SK-MEL-5 (cell line): ENCODE measurements at regions not wholly inside any gene's neighbourhood (a gene's known extent, or its start where the extent isn't known, plus 50 kb on each side); places are given as distances from the start of the nearest gene placed in this dataset.
"Not testable (repeated sequence)": the region's sequence is repeated elsewhere in the genome, so short reads cannot be mapped to it uniquely, and the experiment has no call there.

Experiments
- DNase-seq: peaks from one replicate; pipeline ENCODE4 v3.0.0-alpha.2; 2016; ENCODE audit warnings: low read depth, low spot score
- in situ Hi-C: cut with HindIII; loops from 2 replicates; pipeline ENCODE4 v1.10.0; 2016; ENCODE audit warnings: low sequenced_read_pairs, high pct_unique_total_duplicates, low pct_unique_long_range_greater_than_20kb

DNA sequence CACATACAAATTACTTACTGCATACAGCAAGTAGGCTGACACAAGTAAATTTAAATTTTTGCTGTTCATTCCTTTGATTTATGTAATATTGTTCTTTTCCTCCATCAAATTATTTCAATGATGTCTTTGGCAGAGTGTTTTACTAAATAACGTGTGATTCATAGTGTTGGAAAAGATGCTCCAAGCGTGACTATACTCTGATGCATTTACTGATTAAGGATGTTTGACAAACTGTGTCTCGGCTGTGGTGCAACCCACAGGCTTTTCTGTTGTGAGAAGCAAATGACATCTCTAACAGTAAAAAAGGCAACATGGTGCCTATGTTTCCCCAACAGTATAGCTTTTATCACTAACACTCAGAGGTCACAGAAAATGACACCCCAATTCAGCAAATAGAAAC lies 540.9 kb downstream of the PPP4R3C start:
- DNase-seq = no peak
- in situ Hi-C loops = no loop called here

DNA sequence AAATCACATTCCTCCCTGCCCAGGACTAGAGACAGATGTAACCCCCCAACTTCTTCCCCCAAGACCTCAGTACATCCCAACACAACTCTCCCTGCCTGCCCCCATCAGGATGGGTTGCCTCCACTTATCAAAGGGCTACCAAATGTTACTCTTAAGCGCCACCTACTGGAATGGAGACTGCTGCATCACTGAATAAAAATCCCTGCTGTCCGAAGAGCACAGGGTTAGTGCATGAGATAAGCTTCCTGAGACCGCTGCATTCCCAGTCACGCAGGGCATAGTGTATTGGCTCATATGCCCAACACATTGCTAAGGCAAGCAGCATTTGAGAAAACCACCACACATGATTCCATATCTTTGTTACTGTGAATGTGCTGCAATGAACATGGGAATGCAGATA lies 544.5 kb downstream of the PPP4R3C start:
- in situ Hi-C loops = no loop called here
- peak; percentile 75 for DNase-seq

DNA sequence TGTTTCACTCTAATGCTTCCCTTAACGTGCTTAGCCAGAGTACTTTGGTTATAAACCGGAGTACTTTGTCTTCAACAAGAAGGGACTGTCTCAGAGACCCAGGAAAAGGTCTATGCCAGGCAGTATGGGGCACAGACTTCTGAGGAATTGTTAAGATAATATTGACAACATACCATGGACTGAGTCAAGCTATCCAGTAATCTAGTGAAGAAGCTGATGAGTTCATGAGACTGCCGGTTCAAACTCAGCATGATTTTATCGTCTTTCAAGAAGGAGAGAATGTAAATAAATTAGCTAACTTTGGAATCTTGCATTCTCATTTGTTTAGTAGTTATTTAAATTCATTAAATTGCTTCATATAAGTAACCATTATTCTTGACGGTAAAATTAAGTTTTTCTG lies 546.1 kb downstream of the PPP4R3C start:
- in situ Hi-C loops = no loop called here
- no peak for DNase-seq

DNA sequence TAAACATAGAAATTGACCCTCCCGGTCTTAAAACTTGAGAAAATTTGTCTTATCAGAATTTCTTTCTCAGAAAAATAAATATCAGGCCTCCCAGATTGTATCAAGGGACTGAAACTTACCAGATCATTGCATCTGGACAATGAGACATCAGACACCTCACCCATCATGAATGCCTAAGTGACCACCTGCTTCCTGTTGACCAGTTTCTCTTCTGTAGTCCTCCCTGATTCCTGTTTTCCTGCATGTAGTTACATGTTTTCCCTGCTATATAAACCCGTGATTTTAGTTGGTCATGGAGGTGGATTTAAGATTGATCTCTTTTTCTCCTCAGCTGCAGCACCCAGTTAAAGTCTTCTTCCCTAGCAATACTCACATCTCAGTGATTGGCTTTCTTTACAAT lies 548.1 kb downstream of the PPP4R3C start:
- DNase-seq = no peak
- in situ Hi-C loops = no loop called here

DNA sequence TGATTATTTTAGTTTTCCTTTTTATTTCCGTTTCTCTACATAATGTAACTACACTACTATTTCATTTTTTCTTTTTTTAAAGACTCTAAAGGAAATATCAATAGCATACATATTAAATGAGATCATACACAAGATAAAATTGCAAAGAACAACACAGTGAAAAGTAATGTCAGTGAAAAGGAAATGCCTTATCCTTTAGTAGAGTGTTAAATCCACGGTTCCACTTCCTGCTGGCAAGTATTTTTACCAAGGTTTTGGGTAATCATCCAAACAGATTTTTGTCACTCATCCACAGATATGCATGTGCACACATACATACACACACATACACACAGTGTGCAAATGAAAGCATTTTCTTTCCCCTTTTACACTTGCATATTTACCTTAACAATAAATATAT lies 548.9 kb downstream of the PPP4R3C start:
- in situ Hi-C loops = no loop called here
- no peak for DNase-seq

DNA sequence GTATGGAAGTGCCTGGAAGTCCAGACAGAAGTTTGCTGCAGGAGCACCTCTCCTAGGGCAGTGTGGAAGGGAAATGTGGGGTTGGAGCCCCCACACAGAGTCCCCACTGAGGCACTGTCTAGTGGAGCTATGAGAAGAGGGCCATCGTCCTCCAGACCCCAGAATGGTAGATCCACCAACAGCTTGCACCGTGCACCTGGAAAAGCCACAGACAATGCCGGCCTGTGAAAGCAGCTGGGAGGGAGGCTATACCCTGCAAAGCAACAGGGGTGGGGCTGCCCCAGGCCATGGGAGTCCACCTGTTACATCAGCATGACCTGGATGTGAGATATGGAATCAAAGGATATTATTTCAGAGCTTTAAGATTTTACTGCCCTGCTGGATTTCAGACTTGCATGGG lies 551.4 kb downstream of the PPP4R3C start:
- in situ Hi-C loops = not testable (repeated sequence)

DNA sequence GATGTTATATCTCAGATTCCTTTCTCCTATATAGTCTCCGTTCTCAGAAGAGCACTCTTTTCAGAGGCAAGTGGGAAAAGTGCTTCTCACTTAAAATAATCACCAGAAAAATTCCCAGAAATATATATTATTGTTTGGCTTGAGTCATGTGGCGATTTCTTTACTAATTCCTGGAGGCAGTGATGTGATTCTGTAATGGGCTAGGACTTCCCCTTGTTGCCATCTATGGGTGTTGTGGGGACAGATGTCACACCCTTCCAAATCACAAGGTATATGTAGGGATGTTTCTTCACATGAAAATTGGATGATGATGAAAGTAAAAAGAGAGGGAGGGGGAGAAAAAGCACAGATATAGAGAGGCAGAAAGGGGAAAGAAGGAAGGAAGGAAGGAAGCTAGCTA lies 553.4 kb downstream of the PPP4R3C start:
- in situ Hi-C loops = no loop called here
- no peak for DNase-seq

More for the DNA sequence above, 551.4 kb downstream of the PPP4R3C start:
- DNase-seq = not testable (repeated sequence)

DNA sequence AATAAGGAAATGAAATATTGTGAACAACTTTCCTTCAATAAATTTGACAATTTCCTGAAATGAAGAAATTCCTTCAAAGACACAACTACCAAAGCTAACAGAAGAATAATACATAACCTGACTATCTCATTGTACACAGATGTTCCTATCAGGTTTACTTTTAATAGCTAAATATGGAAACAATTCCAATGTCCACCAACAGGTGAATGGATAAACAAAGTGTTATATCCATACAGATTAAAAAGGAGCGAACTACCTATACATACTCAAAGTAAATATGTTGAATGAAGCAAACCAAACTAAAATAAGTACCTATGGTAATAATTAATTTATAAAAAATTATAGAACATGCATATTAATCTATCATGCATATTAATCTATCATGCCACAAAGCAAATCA lies 554.9 kb downstream of the PPP4R3C start:
- in situ Hi-C loops = no loop called here
- DNase-seq = no peak

DNA sequence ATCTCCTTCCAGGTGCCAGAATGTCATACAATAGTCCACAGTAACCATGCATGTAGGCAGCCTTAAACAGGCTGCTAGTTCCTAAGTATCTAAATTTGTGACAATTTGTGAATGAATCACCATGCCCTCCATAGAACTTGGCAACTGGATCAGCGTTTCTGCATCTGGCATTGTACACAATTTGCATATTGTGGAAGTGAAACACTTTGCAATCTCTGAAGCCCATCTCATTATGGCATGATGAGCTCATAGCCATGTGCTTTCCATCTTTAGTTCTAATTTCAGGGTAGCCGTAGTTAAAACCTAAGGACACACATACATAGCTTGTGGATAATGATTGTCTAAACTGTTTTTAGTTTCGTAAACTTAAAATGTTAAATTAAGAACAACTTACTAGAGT lies 573.6 kb downstream of the PPP4R3C start:
- DNase-seq = no peak
- in situ Hi-C loops = no loop called here

DNA sequence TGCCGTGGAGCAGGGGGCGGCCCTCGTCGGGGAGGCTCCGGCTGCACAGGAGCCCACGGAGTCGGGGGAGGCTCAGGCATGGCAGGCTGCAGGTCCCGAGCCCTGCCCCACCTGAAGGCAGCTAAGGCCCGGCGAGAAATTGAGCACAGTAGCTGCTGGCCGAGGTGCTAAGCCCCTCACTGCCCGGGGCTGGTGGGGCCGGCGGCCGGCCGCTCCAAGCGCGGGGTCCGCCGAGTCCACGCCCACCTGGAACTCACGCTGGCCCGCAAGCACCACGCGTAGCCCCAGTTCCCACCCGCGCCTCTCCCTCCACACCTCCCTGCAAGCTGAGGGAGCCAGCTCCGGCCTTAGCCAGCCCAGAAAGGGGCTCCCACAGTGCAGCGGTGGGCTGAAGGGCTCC lies 589.4 kb downstream of the PPP4R3C start:
- DNase-seq = no peak
- in situ Hi-C loops = no loop called here

DNA sequence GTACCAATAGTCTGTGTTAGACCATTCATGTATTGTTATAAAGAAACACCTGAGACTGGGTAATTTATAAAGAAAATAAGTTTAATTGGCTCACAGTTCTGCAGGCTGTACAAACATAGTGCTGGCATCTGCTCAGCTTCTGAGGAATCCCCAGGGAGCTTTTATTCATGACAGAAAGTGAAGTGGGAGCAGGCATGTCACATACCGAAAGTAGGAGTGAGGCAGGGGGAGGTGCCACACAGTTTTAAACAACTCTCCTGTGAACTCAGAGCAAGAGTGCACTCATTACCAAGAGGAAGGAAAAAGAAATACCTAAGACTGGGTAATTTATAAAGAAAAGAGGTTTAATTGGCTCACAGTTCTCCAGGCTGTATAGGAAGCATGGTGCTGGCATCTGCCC lies 591.2 kb downstream of the PPP4R3C start:
- in situ Hi-C loops = no loop called here

DNA sequence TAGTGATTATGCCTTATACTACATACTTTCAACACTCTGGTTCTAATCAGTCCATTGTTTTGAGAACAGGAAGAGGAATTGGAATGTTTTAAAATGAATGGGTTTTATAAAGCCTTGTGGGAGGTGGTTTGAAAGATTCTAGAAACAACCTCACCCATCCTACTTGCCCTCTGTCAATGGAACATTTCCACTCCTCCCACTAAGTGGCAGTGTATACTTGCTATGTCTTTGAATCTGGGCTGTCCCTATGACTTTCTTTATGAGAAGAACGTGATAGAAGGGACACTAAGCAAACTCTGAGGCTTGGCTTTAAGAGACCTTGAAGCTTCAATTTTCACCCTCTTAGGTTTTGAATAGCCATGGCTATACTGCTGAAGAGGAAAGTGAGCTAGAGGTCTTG lies 611.2 kb downstream of the PPP4R3C start:
- peak; percentile 55 for DNase-seq
- in situ Hi-C loops = no loop called here

More for the DNA sequence above, 591.2 kb downstream of the PPP4R3C start:
- DNase-seq = no peak

DNA sequence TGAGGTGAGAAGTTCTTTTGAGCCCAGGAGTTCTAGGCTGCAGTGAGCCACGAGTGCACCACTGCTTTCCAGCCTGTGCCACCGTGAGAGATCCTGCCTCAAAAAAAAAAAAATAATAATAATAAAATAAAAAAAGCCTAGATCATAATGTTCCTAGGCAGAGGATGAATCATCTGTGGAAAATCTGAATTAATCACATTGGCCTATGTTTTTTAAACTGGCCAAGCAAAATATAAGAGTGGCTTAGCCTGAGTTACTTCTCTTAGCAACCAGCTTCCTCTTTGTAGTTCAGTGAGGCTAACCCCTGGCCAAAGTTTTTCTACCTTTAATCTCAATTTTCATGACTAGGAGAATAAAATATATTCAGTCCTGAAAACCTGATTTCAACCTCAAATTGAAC lies 614.6 kb downstream of the PPP4R3C start:
- in situ Hi-C loops = no loop called here
- DNase-seq = no peak

DNA sequence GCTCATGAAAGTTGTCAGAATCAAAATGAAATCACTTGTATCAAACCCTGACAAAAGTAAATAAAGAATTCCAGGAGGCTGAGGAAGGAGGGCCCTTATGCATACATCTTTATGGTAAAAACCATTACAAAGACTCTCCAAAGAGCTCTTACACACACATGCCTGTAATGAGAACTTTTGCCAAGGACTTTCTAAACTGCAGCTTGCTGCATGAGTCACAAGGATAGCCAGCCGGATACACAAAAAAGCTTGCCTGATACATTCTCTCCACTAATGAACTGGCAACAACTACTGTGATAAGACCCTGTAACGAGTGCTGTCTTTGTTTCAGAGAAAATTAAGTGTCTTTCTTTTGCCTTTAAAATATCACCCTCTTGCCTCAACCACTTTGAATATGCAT lies 618.1 kb downstream of the PPP4R3C start:
- DNase-seq = no peak
- in situ Hi-C loops = no loop called here

DNA sequence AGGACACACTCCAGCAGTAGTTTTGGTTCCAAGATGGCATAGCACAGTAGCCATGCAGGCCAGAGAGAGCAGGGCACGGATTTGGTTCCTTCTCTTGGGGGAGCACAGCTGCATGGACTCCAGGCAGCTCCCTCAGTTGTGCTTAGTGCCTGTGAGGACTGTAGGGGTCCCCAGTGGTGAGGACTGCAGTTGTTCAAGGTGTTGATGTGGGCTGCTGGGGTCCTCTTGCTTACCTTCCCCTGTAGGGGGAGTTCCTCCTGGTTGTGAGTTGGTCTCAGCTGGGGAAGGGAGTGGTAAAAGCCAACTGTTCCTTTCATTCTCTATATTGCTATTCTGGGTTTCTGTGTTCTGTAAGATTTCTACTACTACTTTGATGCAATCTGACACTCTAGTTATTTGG lies 606.5 kb downstream of the MAGEB5 start:
- no peak for DNase-seq
- in situ Hi-C loops = no loop called here

DNA sequence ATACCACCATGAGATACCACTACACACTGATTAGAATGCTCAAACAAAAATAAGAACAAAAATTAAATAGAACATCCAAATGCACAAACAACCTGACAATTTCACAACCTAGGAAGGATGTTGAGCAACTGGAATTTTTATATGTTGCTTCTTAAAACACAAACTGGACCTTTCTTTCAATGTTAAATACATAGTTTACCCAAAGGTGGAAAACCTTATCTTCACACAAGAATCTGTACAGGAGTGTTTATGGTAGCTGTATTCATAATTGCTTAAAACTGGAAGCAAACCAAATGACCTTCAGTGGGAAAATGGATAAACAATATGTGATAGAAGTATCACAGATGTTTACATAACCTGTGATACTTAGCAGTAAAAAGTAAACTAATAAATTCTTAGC lies 573.8 kb downstream of the MAGEB5 start:
- DNase-seq = no peak
- in situ Hi-C loops = no loop called here

DNA sequence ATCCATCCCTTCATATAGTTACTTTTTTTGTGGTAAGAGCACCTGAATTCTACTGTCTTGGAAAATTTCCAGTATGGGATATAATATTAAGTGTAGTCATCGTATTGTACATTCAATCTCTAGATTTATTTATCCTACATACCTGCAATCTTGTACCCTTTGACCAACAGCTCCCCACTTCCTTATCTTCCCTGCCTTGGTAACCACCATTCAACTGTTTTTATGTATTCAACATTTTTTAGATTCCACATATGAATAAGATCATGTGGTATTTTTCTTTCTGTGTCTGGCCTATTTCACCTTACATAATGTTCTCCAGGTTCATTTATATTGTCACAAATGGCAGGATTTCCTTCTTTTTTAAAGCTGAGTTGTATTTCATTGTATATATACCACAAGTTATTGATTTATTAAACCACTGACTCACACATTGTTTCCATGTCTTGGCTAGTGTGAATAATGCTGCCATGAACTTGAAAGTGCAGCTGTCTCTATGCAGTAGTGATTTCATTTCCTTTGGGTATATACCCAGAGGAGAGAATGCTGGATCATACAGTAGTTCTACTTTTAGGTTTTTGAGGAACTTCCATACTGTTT lies 572.5 kb downstream of the MAGEB5 start:
- no peak for DNase-seq
- in situ Hi-C loops = no loop called here

DNA sequence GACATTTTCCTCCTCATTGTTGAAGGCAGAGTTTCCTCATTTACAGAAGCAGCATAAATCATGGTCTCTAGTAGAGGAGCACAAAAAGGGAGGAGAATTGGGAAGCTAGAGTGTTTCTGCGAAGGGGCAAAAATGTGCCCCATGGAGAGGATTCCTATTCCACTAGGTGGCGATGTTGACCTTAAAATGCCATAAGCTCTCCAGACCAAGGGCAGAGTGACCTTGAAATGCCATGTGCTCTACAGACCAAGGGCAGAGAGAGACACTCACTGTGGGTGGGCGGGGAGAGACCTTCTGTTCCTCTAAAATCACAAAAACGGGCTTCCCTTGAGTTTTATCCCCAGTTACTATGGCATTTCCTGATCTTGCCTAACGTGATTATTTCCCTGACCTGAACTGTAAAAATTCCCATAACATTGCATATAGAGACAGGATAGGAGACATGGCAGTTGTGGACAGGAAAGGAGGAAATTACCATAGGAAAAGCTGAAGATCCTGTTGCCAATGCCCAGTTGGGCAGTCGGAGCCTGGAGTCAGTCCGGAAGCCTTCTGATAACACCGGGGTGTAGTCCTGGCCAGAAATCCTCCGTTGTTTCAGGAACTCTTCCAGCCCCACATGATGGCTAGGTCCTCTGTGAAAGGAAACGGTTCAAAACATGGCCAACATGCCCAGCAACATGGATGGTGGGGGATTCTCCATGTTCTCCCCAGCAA lies 567.7 kb downstream of the MAGEB5 start:
- peak; percentile 76 for DNase-seq
- in situ Hi-C loops = no loop called here

DNA sequence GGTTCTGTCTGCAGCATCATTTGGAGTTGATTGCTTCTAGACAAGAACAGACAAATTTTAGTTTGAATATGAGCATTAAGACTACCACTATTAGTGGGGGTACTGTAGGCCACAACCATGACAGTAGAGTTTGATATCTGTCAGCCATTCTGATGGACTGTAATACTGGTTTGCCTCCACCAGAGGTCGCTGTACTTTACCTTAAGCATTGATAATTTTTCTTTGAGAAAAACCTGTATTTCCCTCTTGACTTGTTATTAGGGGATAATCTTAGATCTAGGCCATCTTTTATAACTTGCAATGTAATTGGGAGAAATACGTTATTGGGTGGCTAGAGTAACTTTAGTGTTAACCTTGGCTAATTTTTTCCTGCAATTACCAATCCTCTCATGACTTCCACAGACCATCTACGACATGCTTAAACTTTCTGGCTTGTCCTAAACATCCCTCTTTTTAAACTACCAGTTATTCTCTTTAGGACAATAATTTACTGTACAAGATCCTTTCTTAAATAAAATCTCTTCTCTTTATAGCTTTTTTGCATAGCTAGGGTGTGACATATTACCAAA lies 562.4 kb downstream of the MAGEB5 start:
- no peak for DNase-seq
- in situ Hi-C loops = no loop called here
